ENCODE measurements at regions not wholly inside any gene's neighbourhood (a gene's known extent, or its start where the extent isn't known, plus 50 kb on each side); places are given as distances from the start of the nearest gene placed in this dataset.
A peak's percentile ranks its signal among the peaks of the same experiment; 100 is the strongest.

DNA sequence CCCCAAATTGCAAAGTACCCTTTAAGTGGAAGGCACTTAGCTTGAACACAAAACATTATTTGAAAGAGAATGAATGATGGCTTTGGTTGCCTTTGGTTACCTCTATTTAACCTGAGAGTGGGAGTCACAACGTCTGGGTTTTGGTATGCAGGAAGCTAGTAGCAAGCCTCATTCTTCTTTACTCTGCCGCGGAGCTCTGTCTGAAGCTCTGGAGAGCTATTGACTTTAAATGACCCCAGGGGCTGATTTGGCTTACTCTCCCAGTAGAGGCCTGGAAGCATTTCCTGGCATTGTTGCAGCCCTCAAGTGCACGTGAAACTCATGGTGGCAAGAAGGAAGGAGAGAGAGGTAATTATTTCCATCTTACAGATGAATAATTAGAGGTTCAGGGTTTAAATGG lies 81.8 kb upstream of the MAGEA4 start (continued):
- TF ChIP-seq, protein P1, sequence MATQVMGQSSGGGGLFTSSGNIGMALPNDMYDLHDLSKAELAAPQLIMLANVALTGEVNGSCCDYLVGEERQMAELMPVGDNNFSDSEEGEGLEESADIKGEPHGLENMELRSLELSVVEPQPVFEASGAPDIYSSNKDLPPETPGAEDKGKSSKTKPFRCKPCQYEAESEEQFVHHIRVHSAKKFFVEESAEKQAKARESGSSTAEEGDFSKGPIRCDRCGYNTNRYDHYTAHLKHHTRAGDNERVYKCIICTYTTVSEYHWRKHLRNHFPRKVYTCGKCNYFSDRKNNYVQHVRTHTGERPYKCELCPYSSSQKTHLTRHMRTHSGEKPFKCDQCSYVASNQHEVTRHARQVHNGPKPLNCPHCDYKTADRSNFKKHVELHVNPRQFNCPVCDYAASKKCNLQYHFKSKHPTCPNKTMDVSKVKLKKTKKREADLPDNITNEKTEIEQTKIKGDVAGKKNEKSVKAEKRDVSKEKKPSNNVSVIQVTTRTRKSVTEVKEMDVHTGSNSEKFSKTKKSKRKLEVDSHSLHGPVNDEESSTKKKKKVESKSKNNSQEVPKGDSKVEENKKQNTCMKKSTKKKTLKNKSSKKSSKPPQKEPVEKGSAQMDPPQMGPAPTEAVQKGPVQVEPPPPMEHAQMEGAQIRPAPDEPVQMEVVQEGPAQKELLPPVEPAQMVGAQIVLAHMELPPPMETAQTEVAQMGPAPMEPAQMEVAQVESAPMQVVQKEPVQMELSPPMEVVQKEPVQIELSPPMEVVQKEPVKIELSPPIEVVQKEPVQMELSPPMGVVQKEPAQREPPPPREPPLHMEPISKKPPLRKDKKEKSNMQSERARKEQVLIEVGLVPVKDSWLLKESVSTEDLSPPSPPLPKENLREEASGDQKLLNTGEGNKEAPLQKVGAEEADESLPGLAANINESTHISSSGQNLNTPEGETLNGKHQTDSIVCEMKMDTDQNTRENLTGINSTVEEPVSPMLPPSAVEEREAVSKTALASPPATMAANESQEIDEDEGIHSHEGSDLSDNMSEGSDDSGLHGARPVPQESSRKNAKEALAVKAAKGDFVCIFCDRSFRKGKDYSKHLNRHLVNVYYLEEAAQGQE (IDR thresholded peaks at IDR 0.05; ENCODE audit: unreplicated experiment) = no peak

DNA sequence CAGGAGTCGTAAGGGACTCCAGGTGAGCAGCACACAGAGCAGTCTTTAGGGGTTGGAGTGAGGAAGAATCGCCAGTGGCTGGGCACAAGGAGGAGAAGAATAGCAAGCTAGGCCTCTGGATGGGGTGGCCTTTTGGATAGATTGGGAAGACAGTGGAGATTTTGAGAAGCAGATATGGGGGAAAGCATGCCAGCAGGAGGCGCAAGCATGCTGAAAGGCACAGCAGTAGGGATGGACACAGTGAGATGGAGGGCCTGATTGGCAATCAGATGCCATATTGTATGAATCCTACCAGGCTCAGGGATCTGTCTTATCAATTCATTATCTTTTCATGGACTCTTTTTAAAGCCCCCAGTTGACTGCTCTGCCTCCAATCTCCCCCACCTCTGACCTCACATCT lies 60.4 kb upstream of the MAGEA4 start:
- DNase-seq (ENCODE audit: low spot score) = no peak
- no peak for ATAC-seq
- H3F3A ChIP-seq (replicated peaks; ENCODE audit: low read depth) = no peaks in the 10 kb centered on the region
- Mint-ChIP-seq H3K27me3 (ENCODE audit: insufficient read depth, low read depth, poor library complexity) (peaks cover 3% of the 10 kb centered on the region), H3K4me1 (no peaks in the 10 kb centered on the region), H3K27ac (no peak overlapping the region), H3K9me3 (no peaks in the 10 kb centered on the region), H3K4me3 (no peak overlapping the region), H3K36me3 (ENCODE audit: low read depth) (no peaks in the 10 kb centered on the region)
- H3K27me3 ChIP-seq (ENCODE audit: insufficient read depth) = no peaks in the 10 kb centered on the region
- H3K79me2 ChIP-seq (replicated peaks; ENCODE audit: insufficient read depth) = no peaks in the 10 kb centered on the region
- no peak overlapping the region for H2AFZ ChIP-seq
- H3K36me3 ChIP-seq (ENCODE audit: insufficient read depth) = no peaks in the 10 kb centered on the region
- H3K27ac ChIP-seq (ENCODE audit: low read depth) = no peak overlapping the region
- no peak overlapping the region for H3K4me3 ChIP-seq
- no peak overlapping the region for H3K4me2 ChIP-seq
- H3K9me2 ChIP-seq (ENCODE audit: insufficient read depth) = no peaks in the 10 kb centered on the region
- no peaks in the 10 kb centered on the region for H3K4me1 ChIP-seq (ENCODE audit: insufficient read depth)
- H4K20me1 ChIP-seq (replicated peaks; ENCODE audit: insufficient read depth) = no peaks in the 10 kb centered on the region
- TF ChIP-seq, protein P2, sequence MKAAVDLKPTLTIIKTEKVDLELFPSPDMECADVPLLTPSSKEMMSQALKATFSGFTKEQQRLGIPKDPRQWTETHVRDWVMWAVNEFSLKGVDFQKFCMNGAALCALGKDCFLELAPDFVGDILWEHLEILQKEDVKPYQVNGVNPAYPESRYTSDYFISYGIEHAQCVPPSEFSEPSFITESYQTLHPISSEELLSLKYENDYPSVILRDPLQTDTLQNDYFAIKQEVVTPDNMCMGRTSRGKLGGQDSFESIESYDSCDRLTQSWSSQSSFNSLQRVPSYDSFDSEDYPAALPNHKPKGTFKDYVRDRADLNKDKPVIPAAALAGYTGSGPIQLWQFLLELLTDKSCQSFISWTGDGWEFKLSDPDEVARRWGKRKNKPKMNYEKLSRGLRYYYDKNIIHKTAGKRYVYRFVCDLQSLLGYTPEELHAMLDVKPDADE (IDR thresholded peaks at IDR 0.05) = no peak
- TF ChIP-seq, protein P3, sequence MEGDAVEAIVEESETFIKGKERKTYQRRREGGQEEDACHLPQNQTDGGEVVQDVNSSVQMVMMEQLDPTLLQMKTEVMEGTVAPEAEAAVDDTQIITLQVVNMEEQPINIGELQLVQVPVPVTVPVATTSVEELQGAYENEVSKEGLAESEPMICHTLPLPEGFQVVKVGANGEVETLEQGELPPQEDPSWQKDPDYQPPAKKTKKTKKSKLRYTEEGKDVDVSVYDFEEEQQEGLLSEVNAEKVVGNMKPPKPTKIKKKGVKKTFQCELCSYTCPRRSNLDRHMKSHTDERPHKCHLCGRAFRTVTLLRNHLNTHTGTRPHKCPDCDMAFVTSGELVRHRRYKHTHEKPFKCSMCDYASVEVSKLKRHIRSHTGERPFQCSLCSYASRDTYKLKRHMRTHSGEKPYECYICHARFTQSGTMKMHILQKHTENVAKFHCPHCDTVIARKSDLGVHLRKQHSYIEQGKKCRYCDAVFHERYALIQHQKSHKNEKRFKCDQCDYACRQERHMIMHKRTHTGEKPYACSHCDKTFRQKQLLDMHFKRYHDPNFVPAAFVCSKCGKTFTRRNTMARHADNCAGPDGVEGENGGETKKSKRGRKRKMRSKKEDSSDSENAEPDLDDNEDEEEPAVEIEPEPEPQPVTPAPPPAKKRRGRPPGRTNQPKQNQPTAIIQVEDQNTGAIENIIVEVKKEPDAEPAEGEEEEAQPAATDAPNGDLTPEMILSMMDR (conservative IDR thresholded peaks at IDR 0.05; ENCODE audit: low read depth in 2 of 2) = peak in 1 of 2 experiments; percentile 51; a peak in 2 of 4 replicates
- TF ChIP-seq EZH2 (IDR thresholded peaks at IDR 0.05; ENCODE audit: low read depth, unreplicated experiment) = no peak
- TF ChIP-seq, protein P4, sequence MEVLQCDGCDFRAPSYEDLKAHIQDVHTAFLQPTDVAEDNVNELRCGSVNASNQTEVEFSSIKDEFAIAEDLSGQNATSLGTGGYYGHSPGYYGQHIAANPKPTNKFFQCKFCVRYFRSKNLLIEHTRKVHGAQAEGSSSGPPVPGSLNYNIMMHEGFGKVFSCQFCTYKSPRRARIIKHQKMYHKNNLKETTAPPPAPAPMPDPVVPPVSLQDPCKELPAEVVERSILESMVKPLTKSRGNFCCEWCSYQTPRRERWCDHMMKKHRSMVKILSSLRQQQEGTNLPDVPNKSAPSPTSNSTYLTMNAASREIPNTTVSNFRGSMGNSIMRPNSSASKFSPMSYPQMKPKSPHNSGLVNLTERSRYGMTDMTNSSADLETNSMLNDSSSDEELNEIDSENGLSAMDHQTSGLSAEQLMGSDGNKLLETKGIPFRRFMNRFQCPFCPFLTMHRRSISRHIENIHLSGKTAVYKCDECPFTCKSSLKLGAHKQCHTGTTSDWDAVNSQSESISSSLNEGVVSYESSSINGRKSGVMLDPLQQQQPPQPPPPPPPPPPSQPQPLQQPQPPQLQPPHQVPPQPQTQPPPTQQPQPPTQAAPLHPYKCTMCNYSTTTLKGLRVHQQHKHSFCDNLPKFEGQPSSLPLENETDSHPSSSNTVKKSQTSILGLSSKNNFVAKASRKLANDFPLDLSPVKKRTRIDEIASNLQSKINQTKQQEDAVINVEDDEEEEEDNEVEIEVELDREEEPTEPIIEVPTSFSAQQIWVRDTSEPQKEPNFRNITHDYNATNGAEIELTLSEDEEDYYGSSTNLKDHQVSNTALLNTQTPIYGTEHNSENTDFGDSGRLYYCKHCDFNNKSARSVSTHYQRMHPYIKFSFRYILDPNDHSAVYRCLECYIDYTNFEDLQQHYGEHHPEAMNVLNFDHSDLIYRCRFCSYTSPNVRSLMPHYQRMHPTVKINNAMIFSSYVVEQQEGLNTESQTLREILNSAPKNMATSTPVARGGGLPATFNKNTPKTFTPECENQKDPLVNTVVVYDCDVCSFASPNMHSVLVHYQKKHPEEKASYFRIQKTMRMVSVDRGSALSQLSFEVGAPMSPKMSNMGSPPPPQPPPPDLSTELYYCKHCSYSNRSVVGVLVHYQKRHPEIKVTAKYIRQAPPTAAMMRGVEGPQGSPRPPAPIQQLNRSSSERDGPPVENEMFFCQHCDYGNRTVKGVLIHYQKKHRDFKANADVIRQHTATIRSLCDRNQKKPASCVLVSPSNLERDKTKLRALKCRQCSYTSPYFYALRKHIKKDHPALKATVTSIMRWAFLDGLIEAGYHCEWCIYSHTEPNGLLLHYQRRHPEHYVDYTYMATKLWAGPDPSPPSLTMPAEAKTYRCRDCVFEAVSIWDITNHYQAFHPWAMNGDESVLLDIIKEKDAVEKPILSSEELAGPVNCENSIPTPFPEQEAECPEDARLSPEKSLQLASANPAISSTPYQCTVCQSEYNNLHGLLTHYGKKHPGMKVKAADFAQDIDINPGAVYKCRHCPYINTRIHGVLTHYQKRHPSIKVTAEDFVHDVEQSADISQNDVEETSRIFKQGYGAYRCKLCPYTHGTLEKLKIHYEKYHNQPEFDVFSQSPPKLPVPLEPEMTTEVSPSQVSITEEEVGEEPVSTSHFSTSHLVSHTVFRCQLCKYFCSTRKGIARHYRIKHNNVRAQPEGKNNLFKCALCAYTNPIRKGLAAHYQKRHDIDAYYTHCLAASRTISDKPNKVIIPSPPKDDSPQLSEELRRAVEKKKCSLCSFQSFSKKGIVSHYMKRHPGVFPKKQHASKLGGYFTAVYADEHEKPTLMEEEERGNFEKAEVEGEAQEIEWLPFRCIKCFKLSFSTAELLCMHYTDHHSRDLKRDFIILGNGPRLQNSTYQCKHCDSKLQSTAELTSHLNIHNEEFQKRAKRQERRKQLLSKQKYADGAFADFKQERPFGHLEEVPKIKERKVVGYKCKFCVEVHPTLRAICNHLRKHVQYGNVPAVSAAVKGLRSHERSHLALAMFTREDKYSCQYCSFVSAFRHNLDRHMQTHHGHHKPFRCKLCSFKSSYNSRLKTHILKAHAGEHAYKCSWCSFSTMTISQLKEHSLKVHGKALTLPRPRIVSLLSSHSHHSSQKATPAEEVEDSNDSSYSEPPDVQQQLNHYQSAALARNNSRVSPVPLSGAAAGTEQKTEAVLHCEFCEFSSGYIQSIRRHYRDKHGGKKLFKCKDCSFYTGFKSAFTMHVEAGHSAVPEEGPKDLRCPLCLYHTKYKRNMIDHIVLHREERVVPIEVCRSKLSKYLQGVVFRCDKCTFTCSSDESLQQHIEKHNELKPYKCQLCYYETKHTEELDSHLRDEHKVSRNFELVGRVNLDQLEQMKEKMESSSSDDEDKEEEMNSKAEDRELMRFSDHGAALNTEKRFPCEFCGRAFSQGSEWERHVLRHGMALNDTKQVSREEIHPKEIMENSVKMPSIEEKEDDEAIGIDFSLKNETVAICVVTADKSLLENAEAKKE (CRISPR knock-in tag; IDR thresholded peaks at IDR 0.05) = no peak
- TF ChIP-seq ZNF331 (CRISPR knock-in tag; IDR thresholded peaks at IDR 0.05; ENCODE audit: low read depth) = no peak
- TF ChIP-seq, protein P1 (IDR thresholded peaks at IDR 0.05; ENCODE audit: unreplicated experiment) = no peak
- no peak for TF ChIP-seq STAT1 (IDR thresholded peaks at IDR 0.05; ENCODE audit: unreplicated experiment)

Measured in GM23338 (cell line).